ENCODE measurements at regions not wholly inside any gene's neighbourhood (a gene's known extent, or its start where the extent isn't known, plus 50 kb on each side); places are given as distances from the start of the nearest gene placed in this dataset.

DNA sequence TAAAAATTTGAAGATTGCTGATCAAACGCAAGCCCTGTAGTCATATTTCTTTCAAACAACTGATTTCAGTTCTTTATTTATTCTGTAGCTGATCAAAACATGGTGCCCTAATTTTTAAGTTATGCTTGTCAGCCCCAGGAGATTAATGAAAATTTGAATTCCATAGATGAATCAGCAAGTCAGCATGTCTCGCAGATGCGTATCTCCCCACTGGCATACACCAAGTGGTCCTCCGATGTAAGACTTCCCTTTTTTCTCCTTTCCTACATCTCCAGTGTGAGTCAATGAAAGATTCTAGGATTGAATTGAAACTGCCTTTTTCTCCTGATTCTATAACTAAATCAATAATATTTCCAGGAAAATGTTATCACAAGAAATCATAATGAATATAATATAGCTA lies 539.6 kb upstream of the NOX3 start:
- no peak overlapping the region for H3K27ac ChIP-seq
- no peak for DNase-seq (ENCODE audit: low read depth, low spot score)

DNA sequence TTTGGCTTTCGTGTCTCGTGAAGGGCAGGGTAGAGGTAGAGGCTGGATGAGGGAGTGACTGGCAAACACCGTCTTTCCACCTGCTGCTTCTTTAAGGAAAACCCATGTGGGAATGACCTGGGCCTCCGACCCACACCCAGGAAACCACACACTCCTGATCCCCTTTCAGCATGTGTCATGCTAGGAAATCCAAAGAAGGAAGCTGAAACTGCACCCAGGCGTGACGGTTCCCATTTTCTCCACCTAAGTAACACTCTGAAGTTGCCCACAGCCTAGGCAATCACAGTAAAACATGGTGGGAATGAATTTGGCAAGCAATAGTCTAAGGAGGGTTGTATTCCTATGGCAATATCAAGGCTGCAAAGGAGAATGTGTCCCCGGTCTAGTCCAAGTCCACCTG lies 538.4 kb upstream of the NOX3 start:
- no peak overlapping the region for H3K27ac ChIP-seq
- DNase-seq (ENCODE audit: low read depth, low spot score), result no peak

DNA sequence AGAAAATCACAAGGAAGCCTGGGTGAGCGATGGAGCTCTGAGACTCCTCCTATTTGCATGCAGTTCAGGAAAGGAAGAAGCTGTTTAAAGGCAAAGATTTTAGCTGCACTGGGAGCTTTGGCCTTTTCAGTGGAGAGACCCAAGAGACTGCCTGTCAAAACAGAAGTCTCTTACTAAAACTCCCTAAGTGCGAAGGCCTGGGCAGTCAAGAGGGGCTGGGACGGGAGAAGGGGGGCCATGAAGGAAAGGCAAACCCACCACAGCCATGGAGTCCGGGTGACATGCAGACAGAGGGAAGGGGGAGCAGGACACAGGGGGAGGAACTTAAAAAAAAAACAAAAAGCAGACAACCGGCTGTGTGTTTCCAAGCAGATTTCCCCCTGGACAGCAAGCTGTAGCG lies 537.6 kb upstream of the NOX3 start:
- DNase-seq (ENCODE audit: low read depth, low spot score), result no peak
- no peak overlapping the region for H3K27ac ChIP-seq

DNA sequence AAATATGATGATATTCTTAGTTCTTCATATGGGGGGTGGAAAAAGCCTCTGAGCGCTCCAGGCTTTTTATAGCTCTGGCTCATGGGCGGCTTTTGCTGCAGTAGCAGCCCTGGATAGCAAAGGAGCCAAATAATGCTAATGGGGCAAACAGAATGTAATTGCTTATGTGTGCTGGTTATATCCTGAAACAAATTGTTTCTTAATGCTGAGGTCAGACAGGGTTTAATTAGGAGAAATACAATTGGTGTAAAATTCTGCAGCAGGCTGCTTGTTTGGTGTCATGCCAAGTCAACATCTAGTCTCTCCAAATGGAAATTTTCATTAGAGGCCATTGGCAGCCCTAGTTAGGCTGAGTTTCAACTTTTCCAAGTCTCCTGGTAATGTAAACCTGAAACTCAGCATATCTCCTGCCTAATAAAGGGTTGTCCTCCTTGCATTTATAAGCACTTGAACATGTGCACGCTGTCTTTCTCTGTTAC lies 530.1 kb upstream of the NOX3 start:
- no peak overlapping the region for H3K27ac ChIP-seq
- DNase-seq (ENCODE audit: low read depth, low spot score), result no peak

DNA sequence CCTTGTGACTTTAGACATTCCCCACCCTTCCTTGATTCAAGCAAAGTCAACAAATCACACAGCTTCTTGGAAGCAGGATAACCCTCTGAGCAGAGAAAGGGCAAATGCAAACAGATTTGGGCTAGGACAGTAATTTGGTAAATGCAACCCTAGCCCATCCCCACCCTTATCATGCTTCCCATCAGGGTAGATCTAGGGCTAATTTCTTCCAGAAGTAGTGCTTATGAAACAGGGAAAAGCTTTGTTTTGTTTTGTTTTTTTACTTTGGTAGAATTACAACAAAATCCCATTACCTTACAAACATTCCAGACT lies 525.1 kb upstream of the NOX3 start:
- no peak overlapping the region for H3K27ac ChIP-seq
- no peak for DNase-seq (ENCODE audit: low read depth, low spot score)

DNA sequence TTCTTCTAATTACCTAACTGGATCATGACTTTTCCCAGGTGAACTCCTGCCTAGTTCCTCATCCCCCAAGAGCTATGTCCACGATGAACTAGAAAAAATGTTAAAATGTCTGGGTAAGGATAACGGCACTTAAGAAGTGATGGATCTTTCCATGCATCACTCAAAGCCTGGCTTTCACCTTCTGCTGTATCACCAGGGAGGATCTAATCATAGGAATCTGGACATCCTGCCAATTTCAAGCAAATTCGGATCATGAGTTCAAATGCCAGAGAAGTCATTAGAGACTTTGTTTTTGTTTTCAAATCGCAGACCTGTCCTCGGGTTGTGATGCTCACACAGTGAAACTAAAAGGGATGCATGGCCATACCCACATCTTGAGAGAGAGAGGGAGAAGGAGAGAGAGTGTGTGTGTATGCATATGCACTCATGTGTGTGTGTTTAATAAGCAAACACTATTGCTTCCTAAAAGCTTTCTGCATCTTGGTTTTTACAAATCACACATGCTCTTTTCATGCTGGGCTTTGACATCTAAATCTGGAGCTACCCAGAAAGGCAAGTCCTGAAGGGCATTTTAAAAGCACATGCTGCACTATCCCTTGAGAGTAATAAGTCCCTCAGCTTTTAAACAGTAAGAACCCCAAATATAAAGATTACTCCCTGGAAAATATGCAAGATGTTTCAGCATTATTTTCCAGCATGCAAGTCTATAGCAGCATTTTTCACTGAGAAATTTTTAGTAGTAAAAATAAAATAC lies 524.6 kb upstream of the NOX3 start:
- DNase-seq (ENCODE audit: low read depth, low spot score), result no peak
- no peak overlapping the region for H3K27ac ChIP-seq

DNA sequence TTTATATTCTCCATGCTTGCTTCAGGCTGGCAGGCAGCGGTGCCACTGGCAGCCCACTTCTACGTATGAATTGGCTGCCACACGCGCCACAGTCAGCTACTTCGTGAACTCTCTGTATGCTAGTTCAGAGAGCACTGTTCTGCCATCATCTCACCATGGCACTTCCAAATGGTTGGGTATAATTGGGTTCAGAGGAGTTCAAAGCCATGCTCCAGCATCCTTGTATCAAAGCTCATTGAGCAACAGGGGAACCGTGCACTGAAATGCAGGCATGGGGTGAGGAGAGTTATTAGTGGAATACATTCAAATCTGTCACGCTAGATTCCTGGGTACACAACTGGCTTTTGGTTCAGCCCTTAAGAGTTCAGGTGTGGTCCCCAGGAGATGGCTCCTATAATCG lies 519.9 kb upstream of the NOX3 start:
- H3K27ac ChIP-seq, result no peak overlapping the region
- DNase-seq (ENCODE audit: low read depth, low spot score), result no peak

DNA sequence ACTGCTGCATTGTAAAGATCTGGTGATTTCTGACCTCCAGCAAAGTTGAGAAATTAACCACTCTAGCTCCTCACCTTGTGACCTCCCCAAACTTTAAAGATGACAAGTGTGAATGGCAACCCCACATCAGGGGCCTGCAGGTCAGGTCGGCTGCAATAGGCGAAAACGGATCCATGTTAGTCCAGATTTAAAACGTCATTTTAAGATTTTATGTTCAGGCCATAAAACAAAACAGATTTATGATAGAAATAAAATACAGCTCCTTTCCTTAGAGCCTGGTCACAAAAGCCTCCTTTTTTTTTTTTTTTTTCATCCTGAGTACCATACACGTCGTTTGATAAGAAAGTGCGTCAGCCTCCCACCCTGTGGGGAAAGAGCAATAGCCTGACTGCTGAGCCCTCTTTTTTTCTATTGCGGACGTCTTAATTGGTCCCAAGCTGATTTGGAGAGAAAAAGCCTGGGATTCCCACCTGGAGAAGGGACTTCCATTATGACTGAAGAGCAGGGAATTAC lies 519.2 kb upstream of the NOX3 start:
- no peak for DNase-seq (ENCODE audit: low read depth, low spot score)
- no peak overlapping the region for H3K27ac ChIP-seq

DNA sequence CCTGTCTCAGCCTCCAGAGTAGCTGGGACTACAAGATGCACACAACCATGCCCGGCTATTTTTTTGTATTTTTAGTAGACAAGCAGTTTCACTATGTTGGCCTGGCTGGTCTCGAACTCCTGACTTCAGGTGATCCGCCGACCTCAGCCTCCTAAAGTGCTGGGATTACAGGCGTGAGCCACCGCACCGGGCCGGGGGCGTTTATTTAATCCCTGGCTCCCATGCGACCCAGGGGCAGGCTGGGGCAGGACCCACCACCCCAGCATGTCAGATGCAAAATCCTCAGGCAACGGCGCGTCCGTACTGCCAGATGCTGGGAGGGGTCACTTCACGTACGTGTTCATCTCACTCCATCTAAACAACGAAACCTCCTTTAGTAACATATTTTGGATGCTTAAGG lies 518.7 kb upstream of the NOX3 start:
- DNase-seq (ENCODE audit: low read depth, low spot score), result no peak
- H3K27ac ChIP-seq, result no peak overlapping the region

DNA sequence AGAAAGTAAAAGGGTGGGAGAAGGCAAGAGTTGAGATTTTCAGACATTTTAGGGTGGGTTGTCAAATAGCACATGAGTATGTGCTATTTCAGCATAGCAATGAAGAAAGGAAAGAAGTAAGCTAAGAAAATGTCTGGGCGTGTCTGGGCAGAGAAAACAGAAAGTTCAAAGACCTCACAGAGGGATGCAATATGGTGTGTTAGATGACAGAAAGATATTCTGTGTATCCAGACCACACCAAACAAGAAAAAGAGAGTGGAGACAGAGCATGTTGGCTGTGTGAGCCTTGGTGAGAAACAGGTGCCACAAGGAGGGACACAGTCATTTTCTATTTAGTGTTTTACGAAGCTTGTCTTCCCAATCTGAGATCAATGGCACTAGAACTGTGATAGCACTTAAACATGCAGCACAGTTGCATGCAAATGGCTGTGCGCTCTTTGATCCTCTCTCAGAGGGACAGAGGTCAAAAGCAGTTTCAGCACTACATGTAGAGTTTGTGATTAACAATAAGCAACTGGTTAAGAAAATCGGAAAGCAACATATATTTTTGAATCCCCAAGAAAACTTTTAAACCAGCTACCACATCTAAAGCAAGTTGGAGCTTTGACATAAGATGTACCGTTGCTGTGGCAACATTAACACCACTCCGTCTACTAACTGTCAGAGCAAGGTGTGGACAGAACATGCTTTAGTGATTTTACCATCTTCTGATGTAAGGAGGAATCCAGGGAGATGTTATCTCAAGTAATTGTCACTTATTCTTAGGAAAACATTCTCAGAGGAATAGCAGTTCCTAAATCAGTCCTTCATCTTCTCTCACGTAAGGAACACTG lies 515.5 kb upstream of the NOX3 start:
- no peak for DNase-seq (ENCODE audit: low read depth, low spot score)

DNA sequence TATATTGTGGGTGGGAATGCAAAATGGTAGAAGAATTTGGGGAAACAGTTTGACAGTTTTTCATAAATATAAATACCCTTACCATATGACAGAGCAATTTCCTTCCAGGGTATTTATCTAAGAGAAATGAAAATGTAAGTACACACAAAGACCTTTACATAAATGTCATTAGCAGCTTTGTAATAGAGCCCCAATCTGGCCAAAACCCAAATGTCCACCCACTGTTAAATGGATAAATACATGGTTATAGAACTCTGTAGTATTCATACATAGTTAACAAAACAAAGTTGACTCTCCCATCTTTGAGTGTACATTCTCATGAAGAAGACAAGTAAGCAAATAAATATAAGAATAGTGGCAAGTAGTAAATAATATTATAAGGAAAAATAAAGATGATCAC lies 514.8 kb upstream of the NOX3 start:
- DNase-seq (ENCODE audit: low read depth, low spot score), result no peak
- no peak overlapping the region for H3K27ac ChIP-seq

More for the DNA sequence above, 515.5 kb upstream of the NOX3 start:
- H3K27ac ChIP-seq, result no peak overlapping the region

DNA sequence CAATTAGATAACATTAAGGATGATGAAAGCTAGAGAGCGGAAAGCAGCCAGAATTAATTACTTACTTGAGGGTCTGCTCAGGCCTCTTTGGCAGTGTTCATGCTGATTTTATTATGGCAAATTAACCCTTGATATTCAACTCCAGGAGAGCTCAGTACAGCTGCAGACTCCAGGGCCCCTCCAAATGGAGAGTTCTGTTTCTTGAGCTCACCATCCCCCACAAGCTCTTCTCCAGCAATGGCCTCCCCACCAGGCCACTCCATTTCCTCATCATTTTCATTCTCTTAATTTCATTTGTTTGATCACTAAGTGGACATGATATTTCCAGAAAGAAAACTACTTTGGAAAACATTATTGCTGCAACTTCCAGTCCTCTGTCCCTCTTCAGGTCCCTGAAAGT lies 513.3 kb upstream of the NOX3 start:
- no peak for DNase-seq (ENCODE audit: low read depth, low spot score)
- no peak overlapping the region for H3K27ac ChIP-seq

DNA sequence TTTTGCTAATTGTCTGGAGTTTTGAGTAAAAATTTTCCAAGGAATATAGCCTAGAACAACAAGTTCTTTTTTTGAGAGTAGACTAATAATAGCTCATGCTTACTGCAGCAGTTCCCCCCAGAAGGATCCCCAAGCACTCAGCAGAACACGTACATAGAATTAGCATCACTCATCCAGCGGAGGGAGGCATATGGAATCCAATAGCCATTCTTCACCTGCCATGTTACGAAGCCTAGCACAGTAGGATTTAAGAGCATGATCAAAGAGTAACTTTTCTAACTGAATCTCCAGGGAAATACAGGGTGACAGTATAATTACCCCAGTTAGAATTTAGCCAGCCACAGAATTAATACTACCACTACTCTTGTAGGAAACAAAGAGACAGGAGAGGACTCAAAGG lies 511.7 kb upstream of the NOX3 start:
- DNase-seq (ENCODE audit: low read depth, low spot score), result no peak
- H3K27ac ChIP-seq, result no peak overlapping the region

DNA sequence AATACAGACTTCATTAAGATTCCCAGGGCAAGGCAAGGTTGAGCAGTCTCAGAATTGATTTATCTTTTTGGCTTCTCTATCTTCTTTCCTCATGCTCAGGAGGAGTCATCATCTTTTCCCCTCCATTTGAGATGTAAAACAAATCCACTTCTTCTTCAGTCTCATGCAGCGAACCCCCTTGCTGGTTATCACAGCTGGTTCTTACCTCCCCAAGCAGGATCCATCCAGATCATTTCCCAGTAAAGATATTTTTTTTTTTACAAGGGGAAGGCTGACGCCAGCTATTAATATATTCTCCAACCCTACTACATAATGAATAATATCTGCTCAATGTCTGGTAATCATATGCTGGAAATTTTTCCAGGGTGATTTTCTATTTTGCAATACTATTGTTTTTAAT lies 508.9 kb upstream of the NOX3 start:
- H3K27ac ChIP-seq, result no peak overlapping the region
- no peak for DNase-seq (ENCODE audit: low read depth, low spot score)

DNA sequence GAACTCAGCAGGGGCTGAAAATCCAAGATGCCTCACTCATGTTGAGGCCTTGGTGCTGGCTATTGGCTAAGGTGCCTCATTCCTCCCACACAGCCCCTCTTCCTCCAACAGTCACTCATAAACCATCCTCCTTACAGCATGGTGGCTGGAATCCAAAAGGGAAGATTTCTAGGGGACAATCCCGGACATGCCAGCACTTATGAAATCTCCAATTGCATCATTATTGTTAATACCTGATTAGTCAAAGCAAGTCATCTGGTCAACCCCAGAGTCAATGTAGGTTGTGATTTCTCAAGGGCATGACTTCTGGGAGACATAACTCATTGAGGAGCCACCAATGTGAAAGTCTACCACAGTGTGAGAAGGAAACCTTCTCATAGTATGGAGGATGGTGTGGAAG lies 506.6 kb upstream of the NOX3 start:
- no peak overlapping the region for H3K27ac ChIP-seq
- no peak for DNase-seq (ENCODE audit: low read depth, low spot score)

DNA sequence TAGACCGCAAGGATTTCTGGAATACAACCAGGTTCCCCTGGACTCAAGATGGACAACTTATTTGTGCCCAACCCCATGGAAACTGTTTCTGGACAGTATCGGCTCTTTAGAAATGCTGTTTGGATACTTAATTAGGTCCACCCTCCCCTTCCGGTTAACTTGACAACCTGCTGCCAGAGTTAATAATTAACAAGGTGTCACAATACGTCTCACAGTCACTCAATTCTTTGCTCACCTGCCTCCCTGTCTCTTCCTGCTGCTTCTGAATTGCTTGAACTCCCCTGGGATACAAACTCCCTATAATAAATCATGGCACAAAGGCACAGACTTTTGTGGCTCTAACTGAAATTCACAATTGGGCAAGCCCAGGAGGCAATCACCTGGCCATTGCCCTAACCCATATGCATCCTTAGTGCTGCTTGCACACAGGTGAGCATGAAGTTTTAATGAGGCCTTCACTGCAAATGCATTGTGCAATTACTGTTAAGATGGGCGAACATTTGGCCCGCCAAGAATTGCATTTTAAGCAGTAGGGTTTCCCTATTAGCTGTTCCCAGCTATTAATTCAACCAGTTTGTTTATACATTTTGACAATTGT lies 504.4 kb upstream of the NOX3 start:
- no peak overlapping the region for H3K27ac ChIP-seq
- DNase-seq (ENCODE audit: low read depth, low spot score), result no peak

DNA sequence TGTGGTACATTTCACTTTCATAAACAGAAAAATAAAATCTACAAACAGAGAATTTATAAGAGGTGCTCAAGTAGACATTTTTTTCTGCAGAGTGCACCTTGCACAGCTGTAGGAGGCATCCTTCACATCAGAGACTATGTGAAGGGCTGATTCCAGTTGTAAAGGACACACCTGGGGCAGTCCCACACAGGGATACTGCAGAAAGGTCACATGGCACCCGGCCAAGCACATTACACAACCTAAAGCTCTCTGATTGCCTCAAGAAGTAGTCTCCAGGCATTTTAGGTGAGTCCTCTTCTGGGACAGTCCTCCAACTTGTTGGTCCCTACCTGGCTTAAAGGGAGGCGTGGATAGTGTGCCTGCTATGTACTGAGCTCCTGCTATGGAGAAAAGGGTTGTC lies 502.9 kb upstream of the NOX3 start:
- DNase-seq (ENCODE audit: low read depth, low spot score), result no peak
- no peak overlapping the region for H3K27ac ChIP-seq

DNA sequence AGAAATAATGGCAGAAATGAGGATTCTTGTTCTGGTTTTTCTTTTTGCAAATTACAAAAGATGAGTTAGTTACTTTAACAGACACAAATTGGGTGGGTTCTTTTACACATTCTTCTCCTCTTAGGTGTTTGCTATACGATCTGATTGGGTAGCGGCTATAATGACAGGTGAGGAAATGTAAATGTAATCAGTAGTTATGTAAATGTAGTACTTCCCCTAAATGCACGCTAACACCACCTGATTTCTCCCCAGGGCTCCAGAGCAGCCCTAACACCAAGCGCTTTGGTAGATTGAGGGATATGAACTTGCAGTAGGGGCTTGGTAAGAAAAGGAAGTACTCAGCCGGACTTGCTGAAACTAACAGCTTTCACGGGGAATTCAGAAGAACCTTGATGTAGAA lies 499.4 kb upstream of the NOX3 start:
- no peak overlapping the region for H3K27ac ChIP-seq
- DNase-seq (ENCODE audit: low read depth, low spot score), result no peak

DNA sequence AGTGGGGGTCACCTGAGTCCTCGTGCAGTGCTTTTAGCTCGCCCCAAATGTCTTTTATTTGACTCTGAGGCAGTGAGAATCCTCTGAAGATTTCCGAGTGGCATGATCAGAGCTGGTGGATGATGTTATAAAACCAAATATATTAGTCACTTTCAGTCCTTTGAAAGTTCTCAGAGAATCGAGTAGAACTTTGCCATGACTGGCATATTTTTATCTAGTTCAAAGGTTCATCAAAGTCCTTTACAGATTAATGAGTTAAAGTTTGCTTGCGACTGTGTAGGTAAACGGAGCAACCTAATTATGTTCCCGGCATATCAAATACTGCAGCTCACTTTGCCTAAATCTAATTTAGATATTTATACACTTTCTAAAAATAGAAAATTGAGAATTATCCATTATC lies 498.5 kb upstream of the NOX3 start:
- H3K27ac ChIP-seq, result no peak overlapping the region
- DNase-seq (ENCODE audit: low read depth, low spot score), result no peak

DNA sequence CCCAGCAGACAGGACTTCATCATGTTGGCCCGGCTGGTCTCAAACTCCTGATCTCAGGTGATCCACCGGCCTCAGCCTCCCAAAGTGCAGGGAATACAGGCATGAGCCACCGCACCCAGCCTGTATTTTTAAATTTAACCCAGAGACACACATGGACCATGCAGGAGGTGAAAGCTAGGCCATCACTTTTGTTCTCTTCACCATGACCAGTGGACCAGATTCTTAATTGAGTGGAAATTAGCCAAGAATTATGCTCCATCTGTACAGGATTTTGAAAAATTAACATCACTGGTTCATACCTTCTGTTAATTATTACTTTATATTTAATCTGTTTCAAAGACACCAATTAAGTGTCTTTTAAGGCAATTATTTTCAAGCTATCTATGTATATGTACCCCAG lies 493.6 kb upstream of the NOX3 start:
- no peak for DNase-seq (ENCODE audit: low read depth, low spot score)
- H3K27ac ChIP-seq, result no peak overlapping the region

DNA sequence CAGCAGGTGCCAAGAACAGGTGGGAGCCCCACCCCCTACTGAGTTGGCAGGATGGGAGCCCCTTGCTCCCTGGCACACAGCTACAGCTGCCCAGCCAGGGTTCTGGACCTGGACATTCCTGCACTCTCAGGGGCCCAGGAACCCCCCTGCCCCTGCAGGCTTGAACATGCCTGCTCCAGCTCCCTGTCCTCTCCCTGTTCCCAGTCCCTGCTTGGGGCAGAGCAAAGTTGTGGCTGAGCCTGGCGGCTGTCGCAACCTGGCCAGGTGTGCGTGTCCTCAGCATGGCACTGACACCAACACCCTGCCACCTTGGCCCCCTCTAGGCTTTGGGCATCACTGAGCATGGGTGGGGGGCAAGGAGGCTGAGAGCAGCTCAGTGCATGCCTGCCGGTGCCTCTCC lies 491.2 kb upstream of the NOX3 start:
- DNase-seq (ENCODE audit: low read depth, low spot score), result no peak

More for the DNA sequence above, 491.2 kb upstream of the NOX3 start:
- H3K27ac ChIP-seq, result no peak overlapping the region

All from epithelial cell of prostate (primary cell).